ENCODE measurements at regions not wholly inside any gene's neighbourhood (a gene's known extent, or its start where the extent isn't known, plus 50 kb on each side); places are given as distances from the start of the nearest gene placed in this dataset.
"Not testable (repeated sequence)": the region's sequence is repeated elsewhere in the genome, so short reads cannot be mapped to it uniquely, and the experiment has no call there.

- in situ Hi-C loops (cut with MboI; ENCODE audit: low pct_unique_long_range_greater_than_20kb, low sequenced_read_pairs), result no loop called here
Observed at GRCh38 chr20:53826597-53827291, 233.1 kb upstream of the ZNF217 start.

GRCh38 chr20:53826090-53826489 lies 232.5 kb upstream of the ZNF217 start:
- in situ Hi-C loops (cut with MboI; ENCODE audit: low pct_unique_long_range_greater_than_20kb, low sequenced_read_pairs), result no loop called here
- DNase-seq, result no peak

More at GRCh38 chr20:53826597-53827291, 233.1 kb upstream of the ZNF217 start:
- DNase-seq, result no peak

GRCh38 chr20:53825282-53825681 lies 231.6 kb upstream of the ZNF217 start:
- in situ Hi-C loops (cut with MboI; ENCODE audit: low pct_unique_long_range_greater_than_20kb, low sequenced_read_pairs), result no loop called here

GRCh38 chr20:53824779-53825178 lies 231.1 kb upstream of the ZNF217 start:
- no peak for DNase-seq
- in situ Hi-C loops (cut with MboI; ENCODE audit: low pct_unique_long_range_greater_than_20kb, low sequenced_read_pairs), result no loop called here

More at GRCh38 chr20:53825282-53825681, 231.6 kb upstream of the ZNF217 start:
- DNase-seq, result no peak

- in situ Hi-C loops (cut with MboI; ENCODE audit: low pct_unique_long_range_greater_than_20kb, low sequenced_read_pairs), result no loop called here
- no peak for DNase-seq
Observed at GRCh38 chr20:53823121-53823764, 229.6 kb upstream of the ZNF217 start.

- DNase-seq, result no peak
- in situ Hi-C loops (cut with MboI; ENCODE audit: low pct_unique_long_range_greater_than_20kb, low sequenced_read_pairs), result no loop called here
Observed at GRCh38 chr20:53822534-53822933, 228.9 kb upstream of the ZNF217 start.

- DNase-seq, result no peak
- in situ Hi-C loops (cut with MboI; ENCODE audit: low pct_unique_long_range_greater_than_20kb, low sequenced_read_pairs), result no loop called here
Observed at GRCh38 chr20:53819973-53820451, 226.4 kb upstream of the ZNF217 start.

- no peak for DNase-seq
- in situ Hi-C loops (cut with MboI; ENCODE audit: low pct_unique_long_range_greater_than_20kb, low sequenced_read_pairs), result no loop called here
Observed at GRCh38 chr20:53818457-53819177, 225.0 kb upstream of the ZNF217 start.

GRCh38 chr20:53817513-53817912 lies 223.9 kb upstream of the ZNF217 start:
- DNase-seq; in situ Hi-C loops (cut with MboI; ENCODE audit: low pct_unique_long_range_greater_than_20kb, low sequenced_read_pairs): not testable (repeated sequence)

GRCh38 chr20:53816872-53817398 lies 223.3 kb upstream of the ZNF217 start:
- in situ Hi-C loops (cut with MboI; ENCODE audit: low pct_unique_long_range_greater_than_20kb, low sequenced_read_pairs), result no loop called here

GRCh38 chr20:53815509-53815908 lies 221.9 kb upstream of the ZNF217 start:
- in situ Hi-C loops (cut with MboI; ENCODE audit: low pct_unique_long_range_greater_than_20kb, low sequenced_read_pairs), result no loop called here
- DNase-seq, result no peak

More at GRCh38 chr20:53816872-53817398, 223.3 kb upstream of the ZNF217 start:
- DNase-seq, result no peak

- in situ Hi-C loops (cut with MboI; ENCODE audit: low pct_unique_long_range_greater_than_20kb, low sequenced_read_pairs), result no loop called here
- no peak for DNase-seq
Observed at GRCh38 chr20:53814060-53814459, 220.4 kb upstream of the ZNF217 start.

GRCh38 chr20:53813636-53814035 lies 220.0 kb upstream of the ZNF217 start:
- in situ Hi-C loops (cut with MboI; ENCODE audit: low pct_unique_long_range_greater_than_20kb, low sequenced_read_pairs), result no loop called here
- no peak for DNase-seq

GRCh38 chr20:53811577-53811976 lies 217.9 kb upstream of the ZNF217 start:
- DNase-seq, result no peak
- in situ Hi-C loops (cut with MboI; ENCODE audit: low pct_unique_long_range_greater_than_20kb, low sequenced_read_pairs), result no loop called here

GRCh38 chr20:53810661-53811355 lies 217.2 kb upstream of the ZNF217 start:
- DNase-seq, result no peak
- in situ Hi-C loops (cut with MboI; ENCODE audit: low pct_unique_long_range_greater_than_20kb, low sequenced_read_pairs), result no loop called here

GRCh38 chr20:53809728-53810365 lies 216.2 kb upstream of the ZNF217 start:
- in situ Hi-C loops (cut with MboI; ENCODE audit: low pct_unique_long_range_greater_than_20kb, low sequenced_read_pairs), result no loop called here
- DNase-seq, result no peak

GRCh38 chr20:53809217-53809616 lies 215.6 kb upstream of the ZNF217 start:
- no peak for DNase-seq
- in situ Hi-C loops (cut with MboI; ENCODE audit: low pct_unique_long_range_greater_than_20kb, low sequenced_read_pairs), result no loop called here

- no peak for DNase-seq
- in situ Hi-C loops (cut with MboI; ENCODE audit: low pct_unique_long_range_greater_than_20kb, low sequenced_read_pairs), result no loop called here
Observed at GRCh38 chr20:53808733-53809132, 215.1 kb upstream of the ZNF217 start.

- in situ Hi-C loops (cut with MboI; ENCODE audit: low pct_unique_long_range_greater_than_20kb, low sequenced_read_pairs); DNase-seq: not testable (repeated sequence)
Observed at GRCh38 chr20:53808302-53808701, 214.7 kb upstream of the ZNF217 start.
